HL-60 (cell line): ENCODE measurements at regions not wholly inside any gene's neighbourhood (a gene's known extent, or its start where the extent isn't known, plus 50 kb on each side); places are given as distances from the start of the nearest gene placed in this dataset.

ENCODE experiments used
- DNase-seq, 2 experiments: peaks; one replicate each; pipeline ENCODE4 v3.0.0-alpha.2; 2010 to 2020; ENCODE audit warnings: low read depth in 1 of 2, low spot score in 1 of 2
- H3K27ac ChIP-seq: fragments of 250-450 bp; sonication (Bioruptor Pico); replicated peaks from 2 replicates; pipeline ENCODE4 v1.5.1; 2020; ENCODE audit warnings: mild to moderate bottlenecking, moderate library complexity
- H3K27me3 ChIP-seq: fragments of 250-450 bp; sonication (Bioruptor Pico); 2 replicates; pipeline ENCODE4 v1.5.1; 2021; ENCODE audit warnings: mild to moderate bottlenecking, moderate library complexity; ENCODE audit not compliant: insufficient read depth, poor library complexity, severe bottlenecking
- H3K4me3 ChIP-seq: replicated peaks from 2 replicates; pipeline ENCODE4 v1.5.1; 2011; ENCODE audit warnings: mild to moderate bottlenecking, control low read depth, low read length; ENCODE audit not compliant: insufficient read depth
- CTCF ChIP-seq: IDR thresholded peaks from one replicate; pipeline ENCODE4 v1.5.1; 2011; ENCODE audit warnings: low read length, control low read depth, inconsistent platforms; ENCODE audit not compliant: insufficient read depth
- GABPA ChIP-seq: IDR thresholded peaks from 2 replicates; pipeline ENCODE4 v1.6.1; 2012; ENCODE audit warnings: low read depth
- POLR2AphosphoS5 ChIP-seq: IDR thresholded peaks from 2 replicates; pipeline ENCODE4 v1.6.1; 2012; ENCODE audit warnings: low read depth
- REST ChIP-seq: IDR thresholded peaks from 2 replicates; pipeline ENCODE4 v1.6.1; 2012; ENCODE audit warnings: low read depth; ENCODE audit not compliant: insufficient replicate concordance
- SPI1 ChIP-seq: IDR thresholded peaks from 2 replicates; pipeline ENCODE4 v1.6.1; 2012; ENCODE audit warnings: low read depth, mild to moderate bottlenecking, borderline replicate concordance

- Histone ChIP-seq H3K27me3 (no peaks in the 10 kb centered on the region), H3K27ac (no peak overlapping the region), H3K4me3 (no peak overlapping the region)
- DNase-seq, result no peak
- TF ChIP-seq GABPA (no peak), SPI1 (no peak), CTCF (no peak), REST (no peak), POLR2AphosphoS5 (no peak)
These were observed 475.5 kb downstream of the SOX11 start for GRCh38 chr2:6167592-6168138.

GRCh38 chr2:6168485-6168884 is 476.3 kb downstream of the SOX11 start:
- TF ChIP-seq REST (no peak), GABPA (no peak), CTCF (no peak), POLR2AphosphoS5 (no peak), SPI1 (no peak)
- no peak for DNase-seq

GRCh38 chr2:6171294-6171693 is 479.1 kb downstream of the SOX11 start:
- H3K4me3 ChIP-seq, result no peak overlapping the region
- no peak overlapping the region for H3K27ac ChIP-seq
- no peaks in the 10 kb centered on the region for H3K27me3 ChIP-seq
- no peak for DNase-seq
- TF ChIP-seq REST (no peak), GABPA (no peak)

More at GRCh38 chr2:6168485-6168884, 476.3 kb downstream of the SOX11 start:
- Histone ChIP-seq H3K27me3 (no peaks in the 10 kb centered on the region), H3K4me3 (no peak overlapping the region), H3K27ac (no peak overlapping the region)

GRCh38 chr2:6177811-6178210 is 485.6 kb downstream of the SOX11 start:
- Histone ChIP-seq H3K27me3 (no peaks in the 10 kb centered on the region), H3K4me3 (no peak overlapping the region), H3K27ac (no peak overlapping the region)
- no peak for DNase-seq
- no peak for TF ChIP-seq CTCF
- TF ChIP-seq REST, result no peak
- TF ChIP-seq GABPA, result no peak
- no peak for TF ChIP-seq SPI1
- no peak for TF ChIP-seq POLR2AphosphoS5
